IMR-90 (cell line): ENCODE measurements at regions not wholly inside any gene's neighbourhood (a gene's known extent, or its start where the extent isn't known, plus 50 kb on each side); places are given as distances from the start of the nearest gene placed in this dataset.

Experiments
- ATAC-seq: fragments of 200-7000 bp; cut with Tn5 transposase; 2 replicates; pipeline ENCODE4 v1.9.1; 2020; ENCODE audit warnings: low read depth, mild to moderate bottlenecking, moderate library complexity
- BruUV-seq: library from RNA; stranded (reverse); fragments of 400-500 nt; replicated peaks from 2 replicates; lab custom pipeline; 2021; lab: Mats Ljungman, UMichigan
- CTCF ChIA-PET: fragments of 300-600 bp; formaldehyde crosslinking; extraction: SDS; loops from one replicate; lab custom pipeline; 2021; ENCODE audit warnings: antibody characterized with exemption; lab: Yijun Ruan, JAX
- POLR2A ChIA-PET: fragments of 300-600 bp; sonication (Branson Sonifier 250); formaldehyde crosslinking; loops from one replicate; lab custom pipeline; 2022; ENCODE audit warnings: antibody characterized with exemption; ENCODE audit not compliant: unreplicated experiment; lab: Charles Lee
- DNase-seq: peaks from one replicate; pipeline ENCODE4 v3.0.0; 2013
- H2AFZ ChIP-seq: replicated peaks from 2 replicates; pipeline ENCODE3; 2013; ENCODE audit warnings: low read length, mild to moderate bottlenecking; ENCODE audit not compliant: poor library complexity
- H2AK5ac ChIP-seq: 2 replicates; pipeline ENCODE4 v1.6.1; 2013; ENCODE audit warnings: low read depth, low read length, inconsistent platforms
- H2AK9ac ChIP-seq: replicated peaks from 2 replicates; pipeline ENCODE3; 2013; ENCODE audit warnings: mild to moderate bottlenecking, low read depth, low read length, moderate library complexity; ENCODE audit not compliant: poor library complexity
- H2BK120ac ChIP-seq: 2 replicates; pipeline ENCODE4 v1.6.1; 2013; ENCODE audit warnings: low read depth, low read length, inconsistent platforms
- H2BK15ac ChIP-seq: 3 replicates; pipeline ENCODE4 v1.6.1; 2013; ENCODE audit warnings: low read depth, low read length, inconsistent platforms
- H2BK20ac ChIP-seq: 2 replicates; pipeline ENCODE4 v1.6.1; 2013; ENCODE audit warnings: low read depth, mild to moderate bottlenecking, inconsistent platforms, low read length, moderate library complexity
- H2BK5ac ChIP-seq: 2 replicates; pipeline ENCODE4 v1.6.1; 2013; ENCODE audit warnings: mild to moderate bottlenecking, low read depth, low read length, inconsistent platforms; ENCODE audit not compliant: poor library complexity, severe bottlenecking
- H3K14ac ChIP-seq: replicated peaks from 2 replicates; pipeline ENCODE4 v1.6.1; 2013; ENCODE audit warnings: low read depth, low read length, inconsistent platforms
- H3K18ac ChIP-seq: 2 replicates; pipeline ENCODE4 v1.6.1; 2013; ENCODE audit warnings: low read depth, low read length, control low read depth
- H3K23ac ChIP-seq: 2 replicates; pipeline ENCODE4 v1.6.1; 2013; ENCODE audit warnings: low read depth, low read length, inconsistent platforms
- H3K27ac ChIP-seq: 2 replicates; pipeline ENCODE4 v1.5.1; 2013; ENCODE audit warnings: mild to moderate bottlenecking, control low read depth, low read length; ENCODE audit not compliant: insufficient read depth
- H3K27me3 ChIP-seq: 2 replicates; pipeline ENCODE4 v1.6.1; 2013; ENCODE audit warnings: low read length; ENCODE audit not compliant: control insufficient read depth, insufficient read depth
- H3K36me3 ChIP-seq: 2 replicates; pipeline ENCODE4 v1.6.1; 2013; ENCODE audit warnings: low read length, mixed read lengths; ENCODE audit not compliant: control insufficient read depth, insufficient read depth
- H3K4ac ChIP-seq: 2 replicates; pipeline ENCODE4 v1.6.1; 2013; ENCODE audit warnings: low read depth, low read length, inconsistent platforms
- H3K4me1 ChIP-seq: 2 replicates; pipeline ENCODE4 v1.6.1; 2013; ENCODE audit warnings: low read length, mixed read lengths; ENCODE audit not compliant: control insufficient read depth, insufficient read depth
- H3K4me2 ChIP-seq: 2 replicates; pipeline ENCODE4 v1.6.1; 2013; ENCODE audit warnings: low read depth, mild to moderate bottlenecking, control low read depth, low read length, moderate library complexity
- H3K4me3 ChIP-seq: 2 replicates; pipeline ENCODE4 v1.5.1; 2013; ENCODE audit warnings: low read depth, mild to moderate bottlenecking, control low read depth, low read length, moderate library complexity; ENCODE audit not compliant: insufficient read depth
- H3K56ac ChIP-seq: 2 replicates; pipeline ENCODE4 v1.6.1; 2013; ENCODE audit warnings: low read length, inconsistent platforms; ENCODE audit not compliant: insufficient read depth; ENCODE audit errors: extremely low read depth
- H3K79me1 ChIP-seq, 2 experiments: 2 replicates each; pipeline ENCODE4 v1.6.1; 2013; ENCODE audit warnings: low read length in 2 of 2, inconsistent platforms in 1 of 2, low read depth in 1 of 2
- H3K9ac ChIP-seq: 2 replicates; pipeline ENCODE4 v1.6.1; 2013; ENCODE audit warnings: low read depth, low read length, control low read depth
- H3K9me1 ChIP-seq: 2 replicates; pipeline ENCODE4 v1.6.1; 2013; ENCODE audit warnings: low read length, inconsistent platforms; ENCODE audit not compliant: insufficient read depth
- H3K9me3 ChIP-seq: 2 replicates; pipeline ENCODE4 v1.6.1; 2013; ENCODE audit warnings: low read length; ENCODE audit not compliant: control insufficient read depth, insufficient read depth
- H4K20me1 ChIP-seq: 2 replicates; pipeline ENCODE4 v1.6.1; 2013; ENCODE audit warnings: low read length, inconsistent platforms; ENCODE audit not compliant: insufficient read depth
- H4K5ac ChIP-seq: 2 replicates; pipeline ENCODE4 v1.6.1; 2013; ENCODE audit warnings: mild to moderate bottlenecking, low read depth, low read length, control low read depth
- H4K8ac ChIP-seq, 2 experiments: 2 replicates each; pipeline ENCODE4 v1.6.1; 2013; ENCODE audit warnings: low read depth in 2 of 2, low read length in 2 of 2, control low read depth in 1 of 2, inconsistent platforms in 1 of 2
- H4K91ac ChIP-seq: 2 replicates; pipeline ENCODE4 v1.6.1; 2013; ENCODE audit warnings: low read depth, low read length, inconsistent platforms; ENCODE audit not compliant: insufficient read depth
- CHD1 ChIP-seq: IDR thresholded peaks from 2 replicates; pipeline ENCODE4 v1.6.1; 2012; ENCODE audit warnings: low read depth, low read length, improper control_type of control experiment
- MAFK ChIP-seq: IDR thresholded peaks from 2 replicates; pipeline ENCODE4 v1.6.1; 2012; ENCODE audit warnings: low read depth, low read length, improper control_type of control experiment
- RFX5 ChIP-seq: IDR thresholded peaks from 2 replicates; pipeline ENCODE4 v1.8.0; 2012; ENCODE audit warnings: low read depth, mild to moderate bottlenecking, low read length, moderate library complexity
- dilution Hi-C: fragments of 300-500 bp; cut with HindIII; formaldehyde crosslinking; loops from one replicate; pipeline ENCODE4 v1.14.3; 2018; ENCODE audit warnings: low sequenced_read_pairs; ENCODE audit not compliant: unreplicated experiment
- in situ Hi-C: fragments of 300-500 bp; cut with MboI; formaldehyde crosslinking; loops from 3 replicates; pipeline ENCODE4 v1.14.3; 2019; ENCODE audit warnings: low sequenced_read_pairs, inconsistent platforms, mixed read lengths
- intact Hi-C: fragments of 100-400 bp; cut with micrococcal nuclease; formaldehyde crosslinking; loops from 2 replicates; pipeline ENCODE4 v1.10.0; 2022

DNA sequence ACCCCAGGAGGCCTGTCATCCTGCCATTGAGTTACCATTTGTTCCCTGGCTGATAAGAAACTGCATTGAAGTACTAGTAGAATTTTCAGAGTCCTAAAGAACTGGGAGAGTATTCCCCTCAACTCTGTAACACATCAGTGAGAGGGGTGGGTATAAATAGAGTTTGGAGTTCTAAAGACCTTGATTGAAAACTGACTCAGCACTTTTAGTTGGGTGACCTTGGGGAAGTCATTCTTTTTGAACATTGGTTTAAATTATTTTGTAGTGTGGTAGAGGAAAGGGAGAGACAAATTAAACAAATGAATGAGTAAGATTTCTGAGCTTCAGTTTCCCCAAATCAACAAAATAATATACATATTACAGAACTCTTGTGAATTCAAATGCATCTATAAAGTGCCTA lies 344.5 kb upstream of the THBS1 start:
- TF ChIP-seq CHD1 (no peak), RFX5 (no peak), MAFK (peak; percentile 96)
- Histone ChIP-seq H4K5ac (peak overlapping the region; percentile 79), H3K27me3 (no peaks in the 10 kb centered on the region), H3K23ac (peak overlapping the region; percentile 13; the same call in 1 of the 2 replicates), H3K9ac (no peak overlapping the region), H3K9me3 (peaks cover 2% of the 10 kb centered on the region; the same call in 1 of the 2 replicates), H3K4me2 (no peak overlapping the region), H2AFZ (no peak overlapping the region), H2BK5ac (peak overlapping the region; percentile 68), H3K18ac (peak overlapping the region; percentile 78), H2BK20ac (peak overlapping the region; percentile 86; the same call in 1 of the 2 replicates), H2BK120ac (peak overlapping the region; percentile 94), H3K14ac (peak overlapping the region; percentile 33), H2AK5ac (peak overlapping the region; percentile 79), H3K4me1 (peaks cover 21% of the 10 kb centered on the region), H3K9me1 (peaks cover 15% of the 10 kb centered on the region), H4K91ac (peak overlapping the region; percentile 25; the same call in 1 of the 2 replicates), H2BK15ac (peak overlapping the region; percentile 99; the same call in 1 of the 3 replicates), H2AK9ac (no peak overlapping the region), H4K20me1 (no peaks in the 10 kb centered on the region), H3K4me3 (no peak overlapping the region), H3K27ac (no peak overlapping the region), H3K4ac (peak overlapping the region; percentile 89; the same call in 1 of the 2 replicates), H3K36me3 (no peaks in the 10 kb centered on the region), H4K8ac (peak overlapping the region in 1 of 2 experiments; percentile 58; a peak in 1 of 4 replicates), H3K56ac (no peak overlapping the region), H3K79me1 (peaks cover 0 to 6% of the 10 kb centered on the region in 2 experiments; a peak in 1 of 4 replicates)
- no TSS peak for BruUV-seq
- DNase-seq (no peak), ATAC-seq (no peak)
- ChIA-PET POLR2A (interaction anchor here (0.6 kb wide), 1 partner anchor 345 kb away, joined by 3 read pairs; the partner anchor contains the start of gene THBS1), CTCF (no interaction called here)
- in situ Hi-C loops = no loop called here
- intact Hi-C loops = no loop called here
- dilution Hi-C loops = no loop called here
